ENCODE measurements at regions not wholly inside any gene's neighbourhood (a gene's known extent, or its start where the extent isn't known, plus 50 kb on each side); places are given as distances from the start of the nearest gene placed in this dataset.

GRCh38 chr9:111263116-111263515, 66.9 kb downstream of the OR2K2 start:
- TF ChIP-seq POLR2A (IDR thresholded peaks at IDR 0.05) (no peak), CTCF (IDR thresholded peaks at IDR 0.05) (no peak)
